Suprapubic skin (tissue), 4 donors: ENCODE measurements at regions not wholly inside any gene's neighbourhood (a gene's known extent, or its start where the extent isn't known, plus 50 kb on each side); places are given as distances from the start of the nearest gene placed in this dataset.

ENCODE experiments used
- DNase-seq, 2 donors: peaks; one replicate each; pipeline ENCODE4 v3.0.0-alpha.2; 2019; ENCODE audit warnings: low spot score in 2 of 2
- H3K27ac ChIP-seq: fragments of 200-600 bp; sonication (generic); one replicate; pipeline ENCODE4 v1.5.1; 2019
- H3K27me3 ChIP-seq: fragments of 200-600 bp; sonication (generic); one replicate; pipeline ENCODE4 v1.5.1; 2019
- H3K36me3 ChIP-seq: fragments of 200-600 bp; sonication (generic); one replicate; pipeline ENCODE4 v1.5.1; 2019
- H3K4me1 ChIP-seq: fragments of 200-600 bp; sonication (generic); one replicate; pipeline ENCODE4 v1.5.1; 2019
- H3K4me3 ChIP-seq: fragments of 200-600 bp; sonication (generic); one replicate; pipeline ENCODE4 v1.5.1; 2019; ENCODE audit warnings: mild to moderate bottlenecking
- H3K9me3 ChIP-seq: fragments of 200-600 bp; sonication (generic); one replicate; pipeline ENCODE4 v1.5.1; 2019
- EP300 ChIP-seq: sonication (generic); formaldehyde crosslinking; IDR thresholded peaks from one replicate; pipeline ENCODE4 v1.6.1; 2017; ENCODE audit warnings: antibody characterized with exemption
- POLR2A ChIP-seq, 2 donors: fragments of 450-650 bp; IDR thresholded peaks; one replicate each; pipeline ENCODE4 v1.6.1; 2017; ENCODE audit warnings: antibody characterized with exemption in 2 of 2, mild to moderate bottlenecking in 2 of 2, moderate library complexity in 2 of 2
- POLR2AphosphoS5 ChIP-seq, 3 donors: sonication (generic); formaldehyde crosslinking; IDR thresholded peaks; one replicate each; pipeline ENCODE4 v1.6.1; 2017; ENCODE audit warnings: antibody characterized with exemption in 3 of 3
- WGBS: methylation state at CpG from one replicate; pipeline ENCODE4 v1.1.5; 2018; 5-methylcytosine and 5-hydroxymethylcytosine counted together
- TF ChIP-seq, protein P1 (sequence below), 2 donors: fragments of 200-600 bp in 1 of 2; fragments of 450-650 bp in 1 of 2; sonication (generic) in 1 of 2; IDR thresholded peaks; one replicate each; pipeline ENCODE4 v1.5.1; 2016 to 2019; ENCODE audit warnings: antibody characterized with exemption in 2 of 2, mild to moderate bottlenecking in 1 of 2, moderate library complexity in 1 of 2

DNA sequence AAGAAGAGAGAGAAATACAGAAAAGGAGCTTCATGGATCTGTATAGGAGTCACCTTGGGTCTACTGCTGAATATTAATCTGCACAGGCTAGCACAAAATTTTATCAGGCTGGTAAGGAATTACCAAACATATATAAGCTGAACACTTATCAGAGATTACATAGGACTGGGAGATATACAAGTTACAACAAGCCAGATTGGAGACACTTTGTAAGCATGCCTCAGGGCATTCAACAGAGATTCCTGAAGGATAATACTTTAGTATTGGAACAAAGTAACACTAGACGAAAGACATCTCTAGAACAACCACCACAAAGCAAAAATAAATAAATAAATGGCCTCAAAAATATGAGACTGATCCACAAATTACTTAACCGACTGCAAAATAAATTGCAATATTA is 197.8 kb downstream of the ANXA1 start:
- Histone ChIP-seq H3K36me3 (no peaks in the 10 kb centered on the region), H3K4me1 (no peaks in the 10 kb centered on the region), H3K9me3 (no peaks in the 10 kb centered on the region), H3K4me3 (no peak overlapping the region), H3K27ac (no peak overlapping the region), H3K27me3 (no peaks in the 10 kb centered on the region)
- no peak for TF ChIP-seq EP300
- no peak for TF ChIP-seq POLR2A (IDR thresholded peaks at IDR 0.05)
- TF ChIP-seq, protein P1, sequence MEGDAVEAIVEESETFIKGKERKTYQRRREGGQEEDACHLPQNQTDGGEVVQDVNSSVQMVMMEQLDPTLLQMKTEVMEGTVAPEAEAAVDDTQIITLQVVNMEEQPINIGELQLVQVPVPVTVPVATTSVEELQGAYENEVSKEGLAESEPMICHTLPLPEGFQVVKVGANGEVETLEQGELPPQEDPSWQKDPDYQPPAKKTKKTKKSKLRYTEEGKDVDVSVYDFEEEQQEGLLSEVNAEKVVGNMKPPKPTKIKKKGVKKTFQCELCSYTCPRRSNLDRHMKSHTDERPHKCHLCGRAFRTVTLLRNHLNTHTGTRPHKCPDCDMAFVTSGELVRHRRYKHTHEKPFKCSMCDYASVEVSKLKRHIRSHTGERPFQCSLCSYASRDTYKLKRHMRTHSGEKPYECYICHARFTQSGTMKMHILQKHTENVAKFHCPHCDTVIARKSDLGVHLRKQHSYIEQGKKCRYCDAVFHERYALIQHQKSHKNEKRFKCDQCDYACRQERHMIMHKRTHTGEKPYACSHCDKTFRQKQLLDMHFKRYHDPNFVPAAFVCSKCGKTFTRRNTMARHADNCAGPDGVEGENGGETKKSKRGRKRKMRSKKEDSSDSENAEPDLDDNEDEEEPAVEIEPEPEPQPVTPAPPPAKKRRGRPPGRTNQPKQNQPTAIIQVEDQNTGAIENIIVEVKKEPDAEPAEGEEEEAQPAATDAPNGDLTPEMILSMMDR (IDR thresholded peaks at IDR 0.05), result no peak
- no peak for TF ChIP-seq POLR2AphosphoS5 (IDR thresholded peaks at IDR 0.05)
- no peak for DNase-seq
- WGBS, result 66% methylated on average over 2 of the region's 2 CpGs

DNA sequence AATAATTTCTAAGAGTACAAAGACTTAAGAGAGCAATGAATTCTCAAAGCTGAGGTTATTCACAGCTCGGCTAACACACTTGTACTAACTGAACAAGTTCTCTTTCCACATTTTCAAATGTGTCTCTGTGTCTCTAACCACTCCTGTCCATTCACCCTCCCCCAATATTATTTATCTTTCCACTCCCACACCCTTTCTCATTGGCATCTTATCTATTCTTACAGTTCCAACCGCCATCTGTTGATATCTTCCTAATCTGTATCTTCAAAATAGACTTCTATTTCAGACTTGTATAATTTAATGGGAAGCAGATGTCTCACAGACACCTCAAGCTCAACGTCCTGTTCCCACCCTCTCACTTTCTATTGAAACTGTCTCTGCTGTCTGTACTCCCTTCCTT is 205.9 kb downstream of the ANXA1 start:
- no peaks in the 10 kb centered on the region for H3K4me1 ChIP-seq
- H3K4me3 ChIP-seq, result no peak overlapping the region
- H3K36me3 ChIP-seq, result no peaks in the 10 kb centered on the region
- DNase-seq, result no peak
- H3K27me3 ChIP-seq, result no peaks in the 10 kb centered on the region
- no peaks in the 10 kb centered on the region for H3K9me3 ChIP-seq
- no peak overlapping the region for H3K27ac ChIP-seq
- TF ChIP-seq POLR2AphosphoS5 (IDR thresholded peaks at IDR 0.05) (no peak), POLR2A (IDR thresholded peaks at IDR 0.05) (no peak), EP300 (no peak)
- TF ChIP-seq, protein P1 (IDR thresholded peaks at IDR 0.05), result no peak
- 45% methylated on average over 3 of the region's 3 CpGs for WGBS

- no peak overlapping the region for H3K4me3 ChIP-seq
- TF ChIP-seq POLR2AphosphoS5 (IDR thresholded peaks at IDR 0.05) (no peak), EP300 (no peak), POLR2A (IDR thresholded peaks at IDR 0.05) (no peak)
- TF ChIP-seq, protein P1 (IDR thresholded peaks at IDR 0.05), result no peak
- no peaks in the 10 kb centered on the region for H3K4me1 ChIP-seq
- no peak for DNase-seq
- WGBS, result 12% methylated on average over 1 of the region's 1 CpG
- H3K9me3 ChIP-seq, result no peaks in the 10 kb centered on the region
- H3K36me3 ChIP-seq, result no peaks in the 10 kb centered on the region
- no peak overlapping the region for H3K27ac ChIP-seq
- H3K27me3 ChIP-seq, result no peaks in the 10 kb centered on the region
Observed at GRCh38 chr9:73370053-73370452, 218.4 kb downstream of the ANXA1 start.

GRCh38 chr9:73371801-73372200 is 220.1 kb downstream of the ANXA1 start:
- Histone ChIP-seq H3K27me3 (no peaks in the 10 kb centered on the region), H3K4me1 (no peaks in the 10 kb centered on the region), H3K4me3 (no peak overlapping the region), H3K9me3 (no peaks in the 10 kb centered on the region), H3K27ac (no peak overlapping the region), H3K36me3 (no peaks in the 10 kb centered on the region)
- TF ChIP-seq POLR2A (IDR thresholded peaks at IDR 0.05) (no peak), POLR2AphosphoS5 (IDR thresholded peaks at IDR 0.05) (no peak), EP300 (no peak)
- TF ChIP-seq, protein P1 (IDR thresholded peaks at IDR 0.05), result no peak
- no peak for DNase-seq
- 48% methylated on average over 2 of the region's 2 CpGs for WGBS

DNA sequence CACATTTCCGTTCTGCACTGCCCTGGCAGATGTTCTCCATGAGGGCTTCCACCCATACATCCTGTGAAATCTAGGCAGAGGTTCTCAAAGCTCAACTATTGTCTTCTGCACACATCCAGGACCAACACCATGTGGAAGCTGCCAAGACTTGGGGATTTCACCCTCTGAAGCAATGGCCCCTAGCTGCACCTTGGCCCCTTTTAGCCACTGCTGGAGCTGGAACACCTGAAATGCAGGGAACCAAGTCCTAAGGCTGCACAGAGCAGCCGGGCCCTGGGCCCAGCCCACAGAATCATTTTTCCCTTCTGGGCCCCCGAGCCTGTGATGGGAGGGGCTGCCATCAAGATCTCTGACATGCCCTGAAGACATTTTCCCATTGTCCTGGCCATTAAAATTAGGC is 228.7 kb downstream of the ANXA1 start:
- H3K9me3 ChIP-seq, result no peaks in the 10 kb centered on the region
- no peak overlapping the region for H3K4me3 ChIP-seq
- TF ChIP-seq POLR2AphosphoS5 (IDR thresholded peaks at IDR 0.05), result no peak
- no peak for TF ChIP-seq EP300
- no peak for TF ChIP-seq POLR2A (IDR thresholded peaks at IDR 0.05)
- TF ChIP-seq, protein P1 (IDR thresholded peaks at IDR 0.05), result no peak
- no peak overlapping the region for H3K27ac ChIP-seq
- 68% methylated on average over 3 of the region's 3 CpGs for WGBS
- no peaks in the 10 kb centered on the region for H3K27me3 ChIP-seq
- H3K4me1 ChIP-seq, result no peaks in the 10 kb centered on the region
- no peaks in the 10 kb centered on the region for H3K36me3 ChIP-seq
- DNase-seq, result no peak
